Bronchial epithelial cell (primary cell): ENCODE measurements at regions not wholly inside any gene's neighbourhood (a gene's known extent, or its start where the extent isn't known, plus 50 kb on each side); places are given as distances from the start of the nearest gene placed in this dataset.
"Not testable (repeated sequence)": the region's sequence is repeated elsewhere in the genome, so short reads cannot be mapped to it uniquely, and the experiment has no call there.

Source experiments
- DNase-seq: peaks from one replicate; pipeline ENCODE4 v3.0.0-alpha.2; 2010; ENCODE audit warnings: low read depth
- FAIRE-seq: peaks from 2 replicates; lab custom pipeline; 2011; peaks lifted over from hg19 to GRCh38; lab: Jason Lieb, UNC
- H3K27me3 ChIP-seq: 2 replicates; pipeline ENCODE4 v1.5.1; 2011; ENCODE audit warnings: low read length; ENCODE audit not compliant: control insufficient read depth, insufficient read depth
- H3K36me3 ChIP-seq: 2 replicates; pipeline ENCODE4 v1.5.1; 2011; ENCODE audit warnings: low read length; ENCODE audit not compliant: control insufficient read depth, insufficient read depth
- H3K4me3 ChIP-seq: 2 replicates; pipeline ENCODE4 v1.5.1; 2011; ENCODE audit warnings: mild to moderate bottlenecking, low read depth, low read length, control low read depth
- TF ChIP-seq, protein P1 (sequence below): IDR thresholded peaks from 2 replicates; pipeline ENCODE4 v1.5.1; 2011; ENCODE audit warnings: mild to moderate bottlenecking, moderate library complexity, low read length, control low read depth, inconsistent platforms; ENCODE audit not compliant: insufficient read depth, severe bottlenecking

- no peak for FAIRE-seq
- DNase-seq: no peak
- Histone ChIP-seq H3K36me3 (no peaks in the 10 kb centered on the region), H3K27me3 (peaks cover 4% of the 10 kb centered on the region), H3K4me3 (no peak overlapping the region)
- TF ChIP-seq, protein P1, sequence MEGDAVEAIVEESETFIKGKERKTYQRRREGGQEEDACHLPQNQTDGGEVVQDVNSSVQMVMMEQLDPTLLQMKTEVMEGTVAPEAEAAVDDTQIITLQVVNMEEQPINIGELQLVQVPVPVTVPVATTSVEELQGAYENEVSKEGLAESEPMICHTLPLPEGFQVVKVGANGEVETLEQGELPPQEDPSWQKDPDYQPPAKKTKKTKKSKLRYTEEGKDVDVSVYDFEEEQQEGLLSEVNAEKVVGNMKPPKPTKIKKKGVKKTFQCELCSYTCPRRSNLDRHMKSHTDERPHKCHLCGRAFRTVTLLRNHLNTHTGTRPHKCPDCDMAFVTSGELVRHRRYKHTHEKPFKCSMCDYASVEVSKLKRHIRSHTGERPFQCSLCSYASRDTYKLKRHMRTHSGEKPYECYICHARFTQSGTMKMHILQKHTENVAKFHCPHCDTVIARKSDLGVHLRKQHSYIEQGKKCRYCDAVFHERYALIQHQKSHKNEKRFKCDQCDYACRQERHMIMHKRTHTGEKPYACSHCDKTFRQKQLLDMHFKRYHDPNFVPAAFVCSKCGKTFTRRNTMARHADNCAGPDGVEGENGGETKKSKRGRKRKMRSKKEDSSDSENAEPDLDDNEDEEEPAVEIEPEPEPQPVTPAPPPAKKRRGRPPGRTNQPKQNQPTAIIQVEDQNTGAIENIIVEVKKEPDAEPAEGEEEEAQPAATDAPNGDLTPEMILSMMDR: no peak
Measured at GRCh38 chr22:26839216-26839615, 181.8 kb downstream of the MIAT start.

- not testable (repeated sequence) for H3K27me3 ChIP-seq
Measured at GRCh38 chr22:26840770-26841169, 183.4 kb downstream of the MIAT start.

DNA sequence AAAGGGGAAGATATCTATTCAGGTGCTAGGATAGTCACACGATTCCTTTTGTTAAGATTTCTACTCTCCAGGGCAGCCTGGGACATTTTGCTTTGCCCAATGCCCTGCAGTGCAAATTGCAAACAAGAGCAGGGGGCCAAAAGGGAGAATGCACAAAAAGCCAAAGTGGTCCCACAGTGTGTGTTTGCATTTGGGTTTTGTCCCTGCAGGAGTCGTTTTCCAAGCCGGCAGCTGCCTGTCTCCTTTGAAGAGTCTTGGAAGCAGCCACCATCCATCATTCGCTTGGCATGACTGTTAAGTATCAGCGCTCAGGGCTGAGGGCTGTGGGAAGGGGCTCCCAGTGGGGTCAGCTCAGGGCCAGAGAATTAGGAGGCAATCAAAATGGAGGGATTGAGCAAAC lies 184.7 kb downstream of the MIAT start:
- FAIRE-seq (no peak), DNase-seq (no peak)
- TF ChIP-seq, protein P1: no peak

More at GRCh38 chr22:26840770-26841169, 183.4 kb downstream of the MIAT start:
- not testable (repeated sequence) for DNase-seq, H3K4me3 ChIP-seq, H3K36me3 ChIP-seq, FAIRE-seq

GRCh38 chr22:26845021-26845743 lies 187.8 kb downstream of the MIAT start:
- TF ChIP-seq, protein P1: no peak
- H3K27me3 ChIP-seq: peaks cover 3% of the 10 kb centered on the region
- no peak overlapping the region for H3K4me3 ChIP-seq
- FAIRE-seq: no peak
- no peak for DNase-seq
- H3K36me3 ChIP-seq: no peaks in the 10 kb centered on the region

More for the DNA sequence above, 184.7 kb downstream of the MIAT start:
- H3K36me3 ChIP-seq: no peaks in the 10 kb centered on the region
- no peak overlapping the region for H3K4me3 ChIP-seq
- H3K27me3 ChIP-seq: peaks cover 4% of the 10 kb centered on the region

GRCh38 chr22:26846076-26846475 lies 188.7 kb downstream of the MIAT start:
- no peak for FAIRE-seq
- DNase-seq: no peak
- Histone ChIP-seq H3K27me3 (peaks cover 3% of the 10 kb centered on the region), H3K36me3 (no peaks in the 10 kb centered on the region), H3K4me3 (no peak overlapping the region)
- TF ChIP-seq, protein P1: no peak

DNA sequence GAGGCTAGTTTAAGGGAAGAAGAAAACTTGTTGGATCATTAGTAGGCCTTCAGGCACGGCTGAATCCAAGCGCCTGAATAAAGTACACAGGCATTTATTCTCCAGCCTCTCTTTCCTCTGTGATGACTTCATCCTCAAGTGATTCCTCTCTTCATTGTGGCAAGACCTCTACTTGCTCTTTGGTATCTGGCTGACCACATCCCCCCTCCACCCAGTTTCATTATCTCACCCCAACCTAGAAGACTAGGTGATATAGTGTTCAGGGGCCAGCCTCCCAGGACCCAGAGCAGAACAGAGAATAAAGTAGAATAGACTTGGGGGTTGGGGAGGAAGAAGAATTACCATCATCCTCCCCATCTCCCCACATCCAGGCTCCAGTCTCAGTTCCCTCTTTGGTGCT lies 189.3 kb downstream of the MIAT start:
- Histone ChIP-seq H3K36me3 (no peaks in the 10 kb centered on the region), H3K4me3 (no peak overlapping the region), H3K27me3 (peaks cover 3% of the 10 kb centered on the region)
- DNase-seq (no peak), FAIRE-seq (no peak)
- TF ChIP-seq, protein P1: no peak
